ENCODE measurements at regions not wholly inside any gene's neighbourhood (a gene's known extent, or its start where the extent isn't known, plus 50 kb on each side); places are given as distances from the start of the nearest gene placed in this dataset.

DNA sequence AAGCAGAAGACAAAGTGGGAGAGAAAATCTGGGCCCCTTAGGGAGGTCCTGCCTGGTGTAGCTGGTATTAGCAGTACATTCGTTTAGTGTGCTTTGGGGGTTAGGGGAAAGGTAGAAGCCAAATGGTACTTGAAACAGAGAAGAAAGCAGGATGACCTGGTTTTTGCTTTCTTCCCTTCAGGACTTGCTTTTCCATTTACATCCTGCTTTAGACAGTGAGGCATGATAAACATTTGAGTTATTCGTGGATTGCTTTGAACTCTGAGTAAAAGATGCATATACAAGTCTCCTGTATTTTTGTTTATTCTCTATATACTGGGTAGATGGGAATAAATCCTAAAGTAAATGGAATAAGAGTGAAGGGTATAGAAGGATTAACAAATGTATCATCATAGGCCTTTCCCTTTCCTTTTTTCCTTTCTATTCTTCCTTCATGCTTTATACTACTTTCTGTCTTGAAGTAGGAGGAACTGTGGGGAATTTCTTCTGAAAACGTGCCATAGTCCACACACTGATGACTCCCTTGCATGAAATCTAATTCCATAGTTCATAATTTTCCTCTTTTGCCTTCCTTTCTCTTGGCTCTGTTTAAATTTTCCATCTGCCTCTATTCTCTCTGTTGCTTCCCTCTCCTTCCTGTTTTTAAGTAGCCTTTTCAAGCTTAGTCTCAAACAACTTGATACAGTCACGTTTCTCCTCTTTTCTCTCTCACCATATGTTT lies 139.5 kb upstream of the RBMS3 start:
- Histone ChIP-seq H3K27me3 (ENCODE audit: low read length) (no peaks in the 10 kb centered on the region), H4K20me1 (ENCODE audit: low read length) (no peaks in the 10 kb centered on the region), H3K9me2 (replicated peaks; ENCODE audit: low read length) (no peaks in the 10 kb centered on the region), H2AFZ (ENCODE audit: low read length) (peak overlapping the region; percentile 31; the same call in 1 of the 2 replicates), H3K9me3 (ENCODE audit: low read length) (no peaks in the 10 kb centered on the region), H3K4me2 (ENCODE audit: low read length) (no peak overlapping the region), H3K27ac (ENCODE audit: low read length) (no peak overlapping the region), H3K4me3 (ENCODE audit: low read length) (no peak overlapping the region), H3F3A (ENCODE audit: low read length, unreplicated experiment) (no peaks in the 10 kb centered on the region), H3K9ac (ENCODE audit: low read length) (no peak overlapping the region), H3K4me1 (ENCODE audit: insufficient read depth, low read length) (no peaks in the 10 kb centered on the region), H3K79me2 (ENCODE audit: low read length) (no peaks in the 10 kb centered on the region), H3K36me3 (ENCODE audit: low read depth, low read length) (no peaks in the 10 kb centered on the region)
- BruUV-seq (replicated peaks) = no TSS peak
- no peak for DNase-seq
- POLR2A ChIA-PET (ENCODE audit: unreplicated experiment) = no interaction called here
- TF ChIP-seq, protein P1, sequence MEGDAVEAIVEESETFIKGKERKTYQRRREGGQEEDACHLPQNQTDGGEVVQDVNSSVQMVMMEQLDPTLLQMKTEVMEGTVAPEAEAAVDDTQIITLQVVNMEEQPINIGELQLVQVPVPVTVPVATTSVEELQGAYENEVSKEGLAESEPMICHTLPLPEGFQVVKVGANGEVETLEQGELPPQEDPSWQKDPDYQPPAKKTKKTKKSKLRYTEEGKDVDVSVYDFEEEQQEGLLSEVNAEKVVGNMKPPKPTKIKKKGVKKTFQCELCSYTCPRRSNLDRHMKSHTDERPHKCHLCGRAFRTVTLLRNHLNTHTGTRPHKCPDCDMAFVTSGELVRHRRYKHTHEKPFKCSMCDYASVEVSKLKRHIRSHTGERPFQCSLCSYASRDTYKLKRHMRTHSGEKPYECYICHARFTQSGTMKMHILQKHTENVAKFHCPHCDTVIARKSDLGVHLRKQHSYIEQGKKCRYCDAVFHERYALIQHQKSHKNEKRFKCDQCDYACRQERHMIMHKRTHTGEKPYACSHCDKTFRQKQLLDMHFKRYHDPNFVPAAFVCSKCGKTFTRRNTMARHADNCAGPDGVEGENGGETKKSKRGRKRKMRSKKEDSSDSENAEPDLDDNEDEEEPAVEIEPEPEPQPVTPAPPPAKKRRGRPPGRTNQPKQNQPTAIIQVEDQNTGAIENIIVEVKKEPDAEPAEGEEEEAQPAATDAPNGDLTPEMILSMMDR (conservative IDR thresholded peaks at IDR 0.05; ENCODE audit: low read depth, low read length) = no peak
- TF ChIP-seq EZH2phosphoT487 (IDR thresholded peaks at IDR 0.05; ENCODE audit: borderline replicate concordance, low read length) = no peak
- TF ChIP-seq EZH2 (IDR thresholded peaks at IDR 0.05; ENCODE audit: low read length, unreplicated experiment) = no peak
- CTCF ChIA-PET = no interaction called here
- ATAC-seq = no peak
- intact Hi-C loops (cut with micrococcal nuclease) = no loop called here

DNA sequence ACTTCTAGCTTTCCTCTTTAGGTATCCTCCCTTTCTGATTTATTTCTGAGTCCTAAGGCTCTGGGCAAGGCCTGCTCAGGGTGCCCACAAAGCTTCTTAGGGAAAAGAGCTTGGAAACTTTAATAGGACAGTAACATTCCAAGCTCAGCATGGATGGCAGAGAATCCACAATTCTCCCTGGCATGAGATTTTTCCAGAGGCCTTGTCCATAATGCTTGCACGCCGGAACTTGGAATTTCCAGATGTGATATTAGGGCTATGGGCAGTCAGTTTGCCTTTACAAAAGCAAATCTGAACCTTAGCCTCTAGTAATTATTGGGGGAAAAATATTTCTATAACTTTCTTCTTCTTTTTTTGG lies 139.0 kb upstream of the RBMS3 start:
- H3F3A ChIP-seq (ENCODE audit: low read length, unreplicated experiment) = no peaks in the 10 kb centered on the region
- TF ChIP-seq EZH2 (IDR thresholded peaks at IDR 0.05; ENCODE audit: low read length, unreplicated experiment) = no peak
- TF ChIP-seq, protein P1 (conservative IDR thresholded peaks at IDR 0.05; ENCODE audit: low read depth, low read length) = no peak
- no peak for TF ChIP-seq EZH2phosphoT487 (IDR thresholded peaks at IDR 0.05; ENCODE audit: borderline replicate concordance, low read length)
- no peak overlapping the region for H3K4me3 ChIP-seq (ENCODE audit: low read length)
- H3K36me3 ChIP-seq (ENCODE audit: low read depth, low read length) = no peaks in the 10 kb centered on the region
- ATAC-seq (no peak), DNase-seq (no peak)
- H4K20me1 ChIP-seq (ENCODE audit: low read length) = no peaks in the 10 kb centered on the region
- ChIA-PET POLR2A (ENCODE audit: unreplicated experiment) (no interaction called here), CTCF (no interaction called here)
- no peaks in the 10 kb centered on the region for H3K27me3 ChIP-seq (ENCODE audit: low read length)
- H3K79me2 ChIP-seq (ENCODE audit: low read length) = no peaks in the 10 kb centered on the region
- intact Hi-C loops (cut with micrococcal nuclease) = no loop called here
- H3K4me1 ChIP-seq (ENCODE audit: insufficient read depth, low read length) = no peaks in the 10 kb centered on the region
- peak overlapping the region; percentile 31; the same call in 1 of the 2 replicates for H2AFZ ChIP-seq (ENCODE audit: low read length)
- no peak overlapping the region for H3K9ac ChIP-seq (ENCODE audit: low read length)
- no peak overlapping the region for H3K4me2 ChIP-seq (ENCODE audit: low read length)
- H3K27ac ChIP-seq (ENCODE audit: low read length) = no peak overlapping the region
- H3K9me2 ChIP-seq (replicated peaks; ENCODE audit: low read length) = no peaks in the 10 kb centered on the region
- no peaks in the 10 kb centered on the region for H3K9me3 ChIP-seq (ENCODE audit: low read length)
- no TSS peak for BruUV-seq (replicated peaks)

DNA sequence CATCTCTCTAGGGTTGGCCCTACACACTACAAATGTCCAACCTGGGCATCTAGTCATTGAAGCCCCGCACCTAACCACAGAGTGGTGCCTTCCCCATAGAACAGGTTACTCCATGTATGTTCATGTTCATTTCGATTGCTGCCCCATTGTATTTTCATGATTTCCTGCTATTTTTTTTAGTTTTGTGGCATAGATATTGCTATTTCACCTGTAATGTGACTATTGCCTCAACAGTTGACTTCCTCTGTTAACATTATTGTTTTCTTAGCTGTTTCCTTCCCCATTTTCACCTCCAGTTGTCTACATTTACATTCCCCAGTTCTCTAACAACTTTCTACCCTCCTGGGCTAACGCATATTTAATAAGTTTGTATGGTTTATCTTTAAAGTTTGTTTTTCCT lies 137.7 kb upstream of the RBMS3 start:
- H3K9me2 ChIP-seq (replicated peaks; ENCODE audit: low read length) = no peaks in the 10 kb centered on the region
- no peak overlapping the region for H3K4me2 ChIP-seq (ENCODE audit: low read length)
- H3K36me3 ChIP-seq (ENCODE audit: low read depth, low read length) = no peaks in the 10 kb centered on the region
- CTCF ChIA-PET = no interaction called here
- no peaks in the 10 kb centered on the region for H3F3A ChIP-seq (ENCODE audit: low read length, unreplicated experiment)
- H2AFZ ChIP-seq (ENCODE audit: low read length) = no peak overlapping the region
- no peaks in the 10 kb centered on the region for H3K4me1 ChIP-seq (ENCODE audit: insufficient read depth, low read length)
- H3K27me3 ChIP-seq (ENCODE audit: low read length) = no peaks in the 10 kb centered on the region
- no peak overlapping the region for H3K4me3 ChIP-seq (ENCODE audit: low read length)
- no peak for DNase-seq
- intact Hi-C loops (cut with micrococcal nuclease) = no loop called here
- no peak for TF ChIP-seq EZH2phosphoT487 (IDR thresholded peaks at IDR 0.05; ENCODE audit: borderline replicate concordance, low read length)
- TF ChIP-seq, protein P1 (conservative IDR thresholded peaks at IDR 0.05; ENCODE audit: low read depth, low read length) = no peak
- TF ChIP-seq EZH2 (IDR thresholded peaks at IDR 0.05; ENCODE audit: low read length, unreplicated experiment) = no peak
- no peaks in the 10 kb centered on the region for H4K20me1 ChIP-seq (ENCODE audit: low read length)
- no peak overlapping the region for H3K27ac ChIP-seq (ENCODE audit: low read length)
- H3K79me2 ChIP-seq (ENCODE audit: low read length) = no peaks in the 10 kb centered on the region
- POLR2A ChIA-PET (ENCODE audit: unreplicated experiment) = interaction anchor here (0.5 kb wide), 1 partner anchor 11 kb away, joined by 4 read pairs; no protein-coding TSS in a partner anchor
- ATAC-seq = no peak
- BruUV-seq (replicated peaks) = no TSS peak
- no peaks in the 10 kb centered on the region for H3K9me3 ChIP-seq (ENCODE audit: low read length)
- H3K9ac ChIP-seq (ENCODE audit: low read length) = no peak overlapping the region
